HG03342 (cell line): ENCODE measurements at regions not wholly inside any gene's neighbourhood (a gene's known extent, or its start where the extent isn't known, plus 50 kb on each side); places are given as distances from the start of the nearest gene placed in this dataset.
"Not testable (repeated sequence)": the region's sequence is repeated elsewhere in the genome, so short reads cannot be mapped to it uniquely, and the experiment has no call there.

ENCODE experiments used
- ATAC-seq: cut with Tn5 transposase; IDR thresholded peaks from one replicate; pipeline ENCODE4 v1.9.1; 2021; ENCODE audit warnings: mild to moderate bottlenecking, moderate library complexity; ENCODE audit not compliant: unreplicated experiment

DNA sequence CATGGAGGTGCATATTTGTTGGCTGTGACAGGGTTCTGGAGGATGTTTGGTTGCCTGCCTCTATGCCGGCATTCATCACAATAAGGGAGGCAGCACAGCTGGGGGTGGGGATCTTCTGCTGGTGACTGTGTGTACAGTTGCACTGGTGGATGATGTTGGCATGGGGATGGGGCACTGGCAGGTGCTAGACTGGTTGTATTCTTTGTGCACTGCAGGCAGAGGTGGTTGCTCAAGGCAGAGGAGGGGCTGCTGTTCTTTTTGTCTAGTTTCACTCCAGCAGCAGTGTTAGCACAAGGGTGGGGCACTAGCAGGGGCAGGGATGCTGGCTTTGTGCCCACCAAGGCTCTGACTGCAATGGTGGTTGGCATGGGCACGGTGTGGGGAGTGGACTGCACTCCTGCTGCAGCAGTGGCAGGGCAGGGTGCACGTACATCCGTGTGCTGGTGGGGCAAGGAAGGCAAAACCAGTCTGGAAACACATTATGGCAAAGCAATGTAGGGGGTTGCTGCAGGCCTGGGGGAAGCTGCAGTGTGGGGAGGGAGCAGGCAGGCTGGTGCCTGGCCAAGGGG is 69.3 kb downstream of the ISOC1 start:
- no peak for ATAC-seq

DNA sequence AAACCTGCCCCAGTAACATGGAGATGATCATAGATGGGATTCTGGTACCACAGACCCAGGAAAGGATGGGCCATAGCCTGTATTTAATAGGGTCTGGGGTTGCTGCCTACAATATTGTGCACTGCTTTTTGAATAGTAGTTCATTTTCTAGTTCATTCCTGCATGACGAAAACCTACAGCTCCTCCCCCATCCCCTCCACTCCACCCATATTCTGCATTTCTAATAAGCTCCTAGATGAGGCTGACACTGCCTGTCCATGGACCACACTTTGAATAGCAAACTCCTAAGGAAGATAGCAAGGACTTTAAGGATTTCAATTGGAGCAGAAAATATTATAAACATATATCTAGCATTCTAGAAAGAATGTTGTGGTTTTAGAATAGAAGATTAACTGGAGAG is 75.5 kb downstream of the ISOC1 start:
- no peak for ATAC-seq

DNA sequence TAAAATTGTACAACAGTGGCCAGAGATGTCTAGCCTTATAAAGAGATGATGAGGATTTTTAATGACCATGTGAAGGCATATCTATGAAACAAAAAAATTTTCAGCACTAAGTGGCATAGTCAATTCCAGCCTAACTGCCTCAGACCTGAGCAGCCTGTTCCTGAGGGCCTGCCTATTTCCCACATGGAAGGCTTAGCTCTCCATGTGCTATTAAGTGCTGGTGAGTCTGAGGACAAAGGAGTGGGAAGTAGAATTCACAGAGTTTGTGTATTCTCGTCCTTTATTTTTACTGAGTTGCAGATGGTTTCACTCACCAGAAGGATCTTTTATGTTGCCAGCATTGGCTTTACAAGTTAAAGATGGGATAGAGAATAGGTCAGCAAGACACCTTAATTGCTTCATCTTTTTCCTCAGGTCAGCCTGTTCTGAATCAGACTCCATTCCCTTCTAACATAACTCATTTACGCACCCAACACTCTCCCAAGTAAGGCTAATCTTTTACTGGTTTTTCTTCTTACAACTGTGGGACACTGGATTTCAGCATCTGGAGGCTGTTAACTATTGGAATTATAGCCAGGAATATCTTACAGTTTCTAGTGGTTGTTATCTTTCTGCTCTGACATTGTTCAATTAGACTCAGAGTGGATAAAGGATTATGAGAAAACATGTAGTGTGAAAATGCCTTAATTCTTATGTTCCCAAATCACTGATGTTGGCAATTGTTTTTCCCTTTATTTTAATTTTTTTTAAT is 76.8 kb downstream of the ISOC1 start:
- ATAC-seq = no peak

DNA sequence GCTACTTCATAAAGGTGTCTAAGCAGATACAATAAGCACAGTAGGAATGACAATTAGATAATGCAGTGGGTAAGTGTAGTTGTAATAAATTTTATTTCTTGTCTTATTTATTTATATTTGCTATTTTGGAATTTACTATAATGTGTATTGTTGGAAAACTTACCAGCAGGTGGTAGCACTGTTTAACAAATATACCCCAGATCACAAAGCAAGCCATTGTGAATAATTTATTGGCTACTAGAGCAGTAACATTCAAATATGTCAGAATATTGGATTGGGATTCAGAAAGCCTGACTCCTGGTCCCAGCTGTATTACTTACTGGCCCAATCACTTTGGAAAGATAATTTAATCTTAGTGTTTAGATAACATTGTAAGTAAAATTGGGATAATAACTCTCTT is 78.0 kb downstream of the ISOC1 start:
- ATAC-seq = no peak

DNA sequence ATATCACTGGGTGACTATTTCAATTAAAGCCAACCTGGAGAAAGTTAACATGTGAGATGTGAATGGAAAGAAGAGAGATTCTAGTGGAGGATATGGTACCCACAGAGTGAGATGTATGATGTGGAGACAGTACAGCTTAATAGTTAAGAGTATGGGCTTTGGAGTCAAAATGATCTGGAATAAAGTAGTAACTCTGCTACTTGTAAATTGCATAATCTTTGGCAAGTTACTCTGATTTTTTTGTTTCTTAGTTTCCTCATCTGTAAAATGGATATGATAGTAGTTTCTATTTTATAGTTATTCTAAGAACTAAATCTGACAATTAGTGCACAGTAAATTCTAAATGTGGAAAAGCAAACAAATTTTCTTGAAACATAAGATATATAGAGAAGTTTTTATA is 79.2 kb downstream of the ISOC1 start:
- no peak for ATAC-seq

DNA sequence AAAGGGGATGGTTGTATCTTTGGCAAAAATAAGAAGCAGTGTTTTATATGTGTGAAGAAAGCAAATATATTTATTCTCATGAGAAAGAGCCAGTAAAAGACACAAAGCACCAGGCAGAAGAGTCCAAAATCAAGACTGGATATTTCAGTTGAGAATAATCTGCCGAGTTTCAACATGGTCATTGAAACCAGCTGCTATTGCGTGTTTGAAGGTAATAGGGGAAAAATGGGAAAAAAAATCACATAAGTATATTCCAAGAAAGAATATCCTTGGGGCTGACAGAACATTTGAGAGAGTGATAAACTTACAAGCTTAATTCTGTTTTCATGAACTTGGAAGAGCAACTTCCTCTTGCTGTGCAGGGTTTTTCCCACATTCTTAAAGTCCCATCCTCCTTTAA is 79.9 kb downstream of the ISOC1 start:
- ATAC-seq = no peak

DNA sequence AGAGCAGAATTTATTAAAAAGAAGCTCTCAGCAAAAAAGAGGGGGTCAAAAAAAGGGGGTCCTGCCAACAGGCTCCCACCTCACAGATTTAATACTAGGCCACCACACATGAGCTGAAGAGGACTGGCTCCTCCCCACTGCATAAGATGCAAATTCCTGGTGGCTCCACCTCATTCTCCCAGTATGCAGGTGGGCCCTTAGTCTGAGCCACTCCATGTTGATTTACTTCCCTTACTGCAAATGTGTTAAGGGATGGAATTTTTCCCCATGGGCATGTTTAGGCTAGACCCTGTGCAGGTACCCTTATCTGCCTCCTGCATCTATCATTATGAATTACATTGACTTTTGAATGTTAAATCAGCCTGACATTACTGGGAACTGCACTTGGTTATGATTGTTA is 82.9 kb downstream of the ISOC1 start:
- no peak for ATAC-seq

DNA sequence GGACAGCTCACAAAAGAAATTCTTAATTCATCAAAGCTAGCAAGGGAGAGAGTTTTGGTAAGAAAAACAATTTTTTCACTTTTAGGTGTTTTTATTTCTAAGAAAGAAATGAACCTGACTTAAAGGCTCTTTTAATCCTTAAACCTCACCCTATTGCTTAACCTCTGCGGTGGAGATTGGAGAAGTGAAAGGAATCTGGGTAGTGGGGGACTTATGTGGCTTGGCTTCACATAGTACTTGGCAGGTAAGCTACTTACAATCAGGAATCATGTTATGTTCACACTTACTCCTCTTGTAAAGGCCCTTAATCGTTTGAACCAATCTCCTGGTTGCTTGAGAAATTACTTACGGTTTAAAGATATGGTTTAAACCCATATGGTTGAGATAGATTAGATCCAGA is 104.8 kb downstream of the ISOC1 start:
- no peak for ATAC-seq

DNA sequence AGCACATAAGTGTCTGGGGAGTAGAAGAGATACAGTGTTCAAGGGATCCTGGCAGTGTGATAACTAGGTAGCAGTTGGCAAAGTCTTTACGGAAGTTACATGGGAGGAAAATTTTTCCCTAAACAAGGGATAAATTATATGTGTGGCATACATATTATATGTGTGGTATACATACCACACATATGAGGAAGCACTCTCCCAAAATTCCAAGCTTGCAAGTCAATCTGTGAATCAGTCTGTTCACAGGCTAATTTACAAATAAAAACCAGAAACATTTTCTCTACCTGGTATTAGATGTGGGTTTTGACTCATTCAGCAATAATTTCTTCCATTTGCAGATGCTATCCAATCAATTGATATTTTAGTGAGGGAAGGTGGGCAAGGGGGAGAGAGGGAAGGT is 110.0 kb downstream of the ISOC1 start:
- ATAC-seq = no peak

DNA sequence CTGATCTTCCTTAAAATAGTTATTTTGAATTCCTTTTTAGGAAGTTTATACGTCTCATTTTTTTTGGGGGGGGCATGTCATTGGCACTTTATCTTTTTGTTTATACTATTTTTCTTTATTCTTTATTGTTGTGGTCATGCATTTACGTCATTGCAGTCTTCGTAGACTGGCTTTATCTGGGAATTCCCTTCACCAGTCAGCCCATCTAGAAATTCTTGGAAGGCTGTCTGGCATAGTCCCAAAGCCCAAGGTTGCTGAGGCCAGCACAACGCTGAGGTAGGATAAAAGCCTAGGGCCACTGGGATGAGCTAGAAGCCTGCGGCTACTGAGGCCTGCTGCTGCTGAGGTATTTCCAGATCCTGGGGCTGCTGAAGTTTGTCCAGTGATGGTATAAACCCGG is 121.5 kb downstream of the ISOC1 start:
- ATAC-seq = no peak

DNA sequence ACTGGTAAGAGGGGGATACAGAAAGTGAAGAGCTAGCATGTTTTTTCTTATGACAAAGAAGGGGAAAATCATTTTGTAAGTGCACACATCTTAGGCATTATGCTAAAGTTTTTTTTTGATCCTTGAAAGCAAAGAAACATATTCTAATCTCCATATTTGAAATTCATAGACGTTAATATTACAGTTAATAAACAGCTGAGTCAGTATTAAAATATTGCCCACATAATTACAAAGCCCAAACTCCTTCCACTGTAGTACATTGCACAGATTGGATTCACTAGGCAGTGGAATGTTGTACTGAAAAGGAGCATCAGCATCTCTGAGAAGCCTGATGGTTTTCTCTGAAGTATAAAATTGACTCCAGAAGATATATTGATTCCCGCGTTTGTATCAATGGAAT is 122.6 kb downstream of the ISOC1 start:
- no peak for ATAC-seq

DNA sequence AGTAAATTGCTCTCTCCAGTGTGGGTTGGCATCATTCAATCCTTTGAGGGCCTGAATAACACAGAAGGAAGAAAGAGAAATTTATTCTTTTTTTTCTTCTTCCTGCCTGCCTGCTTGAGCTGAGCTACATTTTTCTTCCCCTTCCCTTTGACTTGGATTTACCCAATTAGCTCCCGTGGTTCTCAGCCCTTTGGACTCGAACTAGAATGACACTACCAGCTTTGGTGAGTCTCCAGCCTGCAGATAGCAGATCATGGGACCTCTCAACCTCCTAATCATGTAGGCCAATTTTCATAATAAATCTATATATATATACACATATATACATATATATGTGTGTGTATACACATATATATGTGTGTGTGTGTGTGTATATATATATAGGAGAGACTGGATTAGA is 128.6 kb downstream of the ISOC1 start:
- ATAC-seq = no peak

DNA sequence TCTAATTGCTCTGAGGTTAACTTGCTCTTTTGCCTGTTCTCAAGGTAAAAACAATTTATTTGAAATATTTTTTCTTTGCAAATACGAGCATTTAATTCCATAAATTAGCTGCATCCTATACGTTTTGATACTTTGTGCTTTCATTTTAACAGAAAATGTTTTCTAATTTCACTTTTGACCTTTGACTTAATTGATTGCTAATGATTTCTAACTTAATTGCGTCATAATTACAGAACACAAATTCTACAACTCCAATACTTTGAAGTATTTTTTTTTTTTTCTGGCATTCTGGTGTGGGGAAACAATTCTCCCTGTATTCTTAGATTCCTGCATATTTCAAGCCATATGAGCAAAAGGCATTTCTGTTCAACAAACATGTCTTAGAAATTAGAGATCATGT is 134.0 kb downstream of the ISOC1 start:
- no peak for ATAC-seq

DNA sequence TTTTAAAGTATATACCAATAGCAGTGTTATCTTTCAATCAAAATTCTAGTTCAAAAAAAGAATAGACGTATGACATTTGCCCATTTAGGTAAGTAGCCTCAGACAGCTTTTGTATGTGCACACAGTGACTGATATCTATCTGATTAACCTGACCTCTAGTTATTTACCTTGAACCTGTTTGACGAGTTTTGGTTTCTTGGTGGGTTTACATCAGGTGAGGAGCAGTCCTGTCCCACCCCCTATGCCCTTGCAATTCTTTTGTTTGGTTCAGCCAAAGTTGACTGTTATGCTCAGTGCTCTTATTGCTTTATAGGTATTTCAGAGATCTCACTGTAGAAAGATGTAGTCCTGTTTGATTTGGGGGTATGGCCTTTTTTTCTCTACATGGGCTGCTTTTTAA is 147.2 kb downstream of the ISOC1 start:
- no peak for ATAC-seq

DNA sequence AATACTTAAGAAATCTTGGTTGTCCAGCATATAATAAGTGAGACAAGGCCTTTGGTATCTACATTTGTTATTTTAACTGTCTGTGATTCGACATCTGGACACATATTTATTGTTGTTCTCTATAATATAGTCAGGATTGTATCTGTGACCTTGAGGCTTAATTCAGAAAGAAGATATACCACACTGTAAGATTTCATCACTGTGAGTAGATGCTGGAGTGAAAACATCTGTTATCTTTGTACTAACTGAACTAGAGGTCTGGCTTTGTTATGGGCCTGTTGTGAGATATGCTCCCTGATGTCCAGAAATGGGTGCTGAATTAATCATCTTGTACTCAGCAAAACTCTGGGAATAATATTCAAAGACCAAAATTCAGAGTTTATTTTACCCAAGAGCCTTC is 148.5 kb downstream of the ISOC1 start:
- no peak for ATAC-seq

DNA sequence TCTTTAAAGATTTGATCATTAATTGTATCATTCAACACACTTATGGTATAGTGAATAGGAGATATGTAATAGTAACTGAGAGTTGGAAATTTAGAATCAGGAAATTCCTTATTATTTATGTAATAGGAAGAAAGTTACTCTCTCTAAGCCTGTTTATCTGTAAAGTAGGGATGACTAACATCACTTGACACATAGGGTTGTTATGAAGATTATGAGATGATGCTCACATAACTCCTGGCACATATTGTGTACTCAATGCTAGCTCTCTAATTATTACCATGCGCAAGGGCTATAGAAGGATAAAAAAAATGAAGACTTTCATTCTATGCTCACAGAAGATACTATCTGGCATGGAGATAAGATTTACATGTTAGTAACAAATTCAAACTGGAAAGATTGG is 149.9 kb downstream of the ISOC1 start:
- ATAC-seq = no peak

DNA sequence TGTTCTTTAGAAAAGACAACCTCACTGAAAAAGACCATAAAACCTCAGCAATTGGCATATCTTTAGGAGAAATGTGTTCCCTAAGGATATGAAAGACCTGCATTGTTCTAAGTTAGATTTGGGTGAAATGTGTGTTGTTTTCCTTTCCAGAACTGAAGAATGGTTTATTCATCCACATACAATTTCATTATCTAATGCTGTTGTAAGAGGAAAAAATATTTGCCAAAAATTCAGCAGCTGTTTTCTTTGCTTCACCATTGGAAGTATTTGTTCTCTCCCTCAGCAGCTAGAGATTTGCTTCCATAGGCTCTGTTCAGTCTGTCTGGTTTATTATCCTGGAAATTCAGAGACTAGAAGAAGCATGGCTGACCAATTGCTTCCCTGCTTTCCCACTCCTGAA is 150.9 kb downstream of the ISOC1 start:
- no peak for ATAC-seq

DNA sequence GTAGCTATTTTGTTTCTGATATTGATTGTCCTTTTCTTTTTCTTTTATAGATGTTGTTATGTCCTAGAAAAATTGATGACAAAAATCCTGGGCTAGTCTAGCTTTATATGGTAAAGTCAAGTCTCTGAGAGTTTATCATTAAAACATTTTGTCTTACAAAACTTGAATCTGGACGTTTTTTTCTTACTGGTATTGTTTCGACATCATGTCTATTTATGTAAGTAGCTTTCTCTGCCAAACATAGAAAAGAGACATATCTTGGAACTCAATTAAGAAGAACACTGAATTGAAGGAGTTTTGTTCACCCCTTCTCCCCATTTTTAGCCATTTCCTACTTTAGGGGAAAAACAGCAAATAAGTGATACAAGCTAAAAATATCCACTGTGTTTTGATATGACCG is 151.5 kb downstream of the ISOC1 start:
- ATAC-seq = no peak

DNA sequence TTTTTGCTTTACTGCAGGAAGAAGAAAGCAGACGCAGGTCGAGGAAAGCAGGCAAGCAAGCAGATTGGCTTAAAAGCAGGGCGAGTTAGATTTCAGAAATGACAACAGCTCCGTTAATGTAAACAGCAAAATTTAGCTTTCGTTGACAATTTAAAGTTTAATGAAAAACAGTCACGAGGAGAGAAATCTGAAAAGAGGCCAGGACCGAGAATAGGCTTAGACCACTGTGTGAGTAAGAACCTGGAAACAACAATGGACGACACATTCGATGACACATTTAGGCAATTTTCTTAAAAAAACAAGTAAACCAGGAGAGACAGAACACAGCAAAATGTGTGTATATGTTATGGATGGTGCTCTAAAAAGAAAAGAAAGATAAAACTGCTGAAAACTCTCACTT is 155.3 kb downstream of the ISOC1 start:
- no peak for ATAC-seq

DNA sequence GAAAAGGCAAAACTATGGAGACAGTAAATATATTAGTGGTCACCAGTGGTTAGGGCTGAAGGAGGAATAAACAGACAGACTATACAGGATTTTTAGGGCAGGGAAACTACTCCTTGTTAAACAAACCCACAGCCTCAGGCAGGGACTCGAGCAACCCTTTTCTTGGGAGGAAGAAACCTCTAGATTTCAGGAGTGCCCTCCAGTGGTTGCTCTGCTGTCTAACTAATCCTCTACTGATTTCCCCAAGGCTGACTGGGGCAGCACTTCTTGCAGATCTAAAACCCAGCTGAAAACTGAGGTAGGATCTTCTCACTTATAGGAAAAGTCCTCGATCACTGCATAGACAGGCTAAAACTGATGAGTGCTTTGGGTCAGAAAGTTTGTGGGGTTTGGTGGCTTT is 176.8 kb downstream of the ISOC1 start:
- no peak for ATAC-seq

DNA sequence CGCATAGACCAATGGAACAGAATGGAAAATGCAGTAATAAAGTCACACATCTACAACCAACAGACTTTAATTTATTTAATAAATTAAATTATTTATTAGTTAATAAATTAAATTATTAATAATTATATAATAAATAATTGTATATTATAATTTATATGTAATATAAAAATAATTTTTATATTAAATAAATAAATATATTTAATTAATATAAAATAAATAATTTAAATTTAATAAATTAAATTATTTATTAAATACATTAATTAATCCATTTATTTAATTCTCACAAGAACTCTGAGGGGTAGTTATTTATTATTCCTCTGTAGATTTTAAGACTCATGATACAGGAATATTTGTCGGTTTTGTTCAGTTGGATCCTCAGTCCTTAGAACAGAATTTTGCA is 176.1 kb upstream of the ADAMTS19 start:
- no peak for ATAC-seq

DNA sequence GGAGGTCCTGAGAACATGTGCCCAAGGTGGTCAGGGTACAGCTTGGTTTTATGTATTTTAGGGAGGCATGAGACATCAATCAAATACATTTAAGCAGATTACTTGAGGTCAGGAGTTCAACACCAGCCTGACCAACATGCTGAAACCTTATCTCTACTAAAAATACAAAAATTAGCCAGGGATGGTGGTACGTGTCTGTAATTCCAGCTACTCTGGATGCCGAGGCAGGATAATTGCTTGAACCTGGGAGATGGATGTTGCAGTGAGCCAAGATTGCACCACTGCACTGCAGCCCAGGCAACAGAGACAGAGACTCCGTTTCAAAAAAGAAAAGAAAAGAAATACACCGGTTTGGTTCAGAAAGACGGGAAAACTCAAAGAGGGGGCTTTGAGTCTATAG is 165.9 kb upstream of the ADAMTS19 start:
- ATAC-seq = not testable (repeated sequence)

DNA sequence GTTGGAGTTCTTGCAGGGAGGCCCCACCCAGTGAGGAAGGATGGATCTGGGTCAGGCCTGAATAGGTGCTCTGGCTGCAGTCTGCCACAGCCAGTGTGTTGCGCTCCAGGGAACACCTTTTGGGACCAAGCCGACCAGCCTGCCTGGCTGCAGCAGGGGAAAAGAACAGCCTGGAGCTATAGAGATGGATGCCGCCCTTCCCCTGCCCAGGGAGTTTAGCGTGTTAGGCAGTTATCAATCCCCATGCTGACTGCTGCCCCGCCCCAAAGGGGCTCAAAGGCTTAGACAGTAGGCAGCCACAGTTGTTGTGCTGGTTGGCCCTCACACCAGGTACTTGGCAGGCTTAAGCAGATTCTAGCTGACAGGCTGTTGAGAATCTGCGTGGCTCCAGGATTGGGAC is 153.4 kb upstream of the ADAMTS19 start:
- no peak for ATAC-seq
